ENCODE measurements at regions not wholly inside any gene's neighbourhood (a gene's known extent, or its start where the extent isn't known, plus 50 kb on each side); places are given as distances from the start of the nearest gene placed in this dataset.

DNA sequence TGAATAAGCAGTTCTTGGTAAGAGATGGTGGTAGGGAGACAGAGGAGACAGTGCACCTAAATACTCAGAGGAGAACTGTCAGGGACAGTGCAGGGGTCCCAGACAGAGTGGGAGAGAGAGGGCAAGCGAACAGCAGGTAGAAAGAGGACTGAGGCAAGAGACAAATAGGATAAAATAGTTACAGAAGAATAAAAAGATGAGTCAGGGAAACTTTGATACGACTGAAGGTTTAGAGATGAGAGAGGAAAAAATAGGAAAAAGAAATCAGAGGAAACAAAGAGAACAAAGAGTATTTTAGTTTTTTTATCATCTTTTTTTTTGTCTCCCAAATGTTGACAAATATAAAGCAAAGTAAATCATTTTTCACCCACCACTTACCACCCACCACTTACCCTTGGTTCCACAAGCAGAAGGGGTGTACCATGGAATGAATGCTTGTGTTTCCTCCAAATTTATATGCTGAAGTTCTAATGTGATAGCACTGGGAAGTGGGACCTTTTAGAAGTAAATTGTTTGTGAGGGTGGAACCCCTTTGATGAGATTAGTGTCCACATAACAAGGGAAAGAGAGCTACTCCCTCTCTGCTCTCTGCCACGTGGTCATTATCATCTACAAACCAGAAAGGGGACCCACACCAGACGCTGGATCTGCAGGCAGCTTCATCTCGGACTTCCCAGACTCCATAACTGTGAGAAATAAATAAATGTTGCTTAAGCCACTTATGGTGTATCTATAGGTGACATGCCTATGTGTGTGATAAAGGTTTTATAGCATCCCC lies 292.1 kb downstream of the BTG1 start:
- DNase-seq (ENCODE audit: low read depth), result no peak

DNA sequence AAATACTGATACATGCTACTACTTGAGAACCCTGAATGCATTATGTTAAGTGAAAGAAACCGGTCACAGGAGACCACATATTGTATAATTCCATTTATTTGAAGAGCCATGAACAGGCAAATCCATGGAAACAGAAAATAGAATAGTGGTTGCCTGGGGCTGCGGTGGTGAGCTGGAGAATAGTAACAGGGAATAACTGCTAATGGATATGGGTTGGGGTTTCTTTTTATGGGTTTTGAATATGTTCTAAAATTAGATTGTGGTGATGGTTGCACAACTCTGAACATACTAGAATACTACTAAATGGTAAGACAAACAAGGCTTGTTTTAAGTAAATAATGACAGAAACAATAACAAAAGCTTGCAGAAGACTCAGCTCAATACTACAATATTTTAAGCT lies 293.0 kb downstream of the BTG1 start:
- no peak for DNase-seq (ENCODE audit: low read depth)

DNA sequence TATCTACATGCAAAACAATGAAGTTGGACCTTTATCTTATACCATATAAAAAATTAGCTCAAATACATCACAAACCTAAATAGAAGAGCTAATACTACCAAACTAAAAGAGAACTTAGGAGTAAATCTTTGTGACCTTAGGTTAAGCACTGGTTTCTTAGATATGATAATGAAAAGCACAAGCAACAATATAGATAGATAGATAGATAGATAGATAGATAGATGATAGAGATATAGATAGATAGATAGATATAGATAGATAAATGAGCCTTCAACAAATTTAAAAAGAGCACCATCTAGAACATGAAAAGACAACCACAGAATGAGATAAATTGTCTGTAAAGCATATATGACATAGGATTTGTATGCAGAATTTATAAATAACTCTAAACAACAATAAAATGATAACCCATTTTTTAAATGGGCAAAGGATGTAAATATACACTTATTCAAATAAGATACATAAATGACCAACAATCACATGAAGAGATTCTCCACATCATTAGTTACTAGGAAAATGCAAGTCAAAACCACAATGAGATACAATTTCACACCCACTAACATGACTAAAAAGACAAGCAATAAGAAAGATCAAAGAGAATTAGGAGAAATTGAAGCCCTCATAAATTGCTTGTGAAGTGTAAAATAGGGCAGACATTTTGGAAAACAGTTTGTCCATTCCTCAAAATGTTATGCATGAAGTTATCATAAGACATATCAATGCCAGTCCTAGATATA lies 293.7 kb downstream of the BTG1 start:
- DNase-seq (ENCODE audit: low read depth), result no peak

DNA sequence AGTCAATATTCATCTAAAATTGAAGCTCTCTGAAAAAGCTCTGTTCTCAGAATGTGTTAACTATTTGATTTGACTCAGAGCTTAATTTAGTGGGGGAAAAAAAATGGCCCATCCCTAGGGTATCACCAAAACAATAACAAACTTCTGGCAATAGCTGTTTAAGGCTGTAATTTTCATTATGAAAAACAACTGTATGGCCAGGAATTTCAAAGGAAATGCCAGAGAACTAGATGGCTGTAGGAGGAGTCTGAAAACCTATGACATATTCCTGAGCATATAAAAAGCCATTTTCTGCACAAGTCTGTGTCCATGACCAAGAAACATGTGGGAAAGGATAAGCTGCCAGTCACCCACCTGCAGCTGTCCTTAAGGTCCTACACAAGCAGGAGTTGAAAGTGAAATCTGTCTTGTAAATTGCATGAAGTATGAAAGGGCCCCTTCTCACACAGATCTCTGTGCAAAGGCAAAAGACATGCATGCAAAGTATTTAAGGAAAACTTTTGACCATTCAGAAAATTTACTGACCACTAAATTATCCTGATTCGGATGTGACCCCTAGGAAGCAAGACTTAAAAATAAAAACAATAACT lies 299.1 kb downstream of the BTG1 start:
- no peak for DNase-seq (ENCODE audit: low read depth)

DNA sequence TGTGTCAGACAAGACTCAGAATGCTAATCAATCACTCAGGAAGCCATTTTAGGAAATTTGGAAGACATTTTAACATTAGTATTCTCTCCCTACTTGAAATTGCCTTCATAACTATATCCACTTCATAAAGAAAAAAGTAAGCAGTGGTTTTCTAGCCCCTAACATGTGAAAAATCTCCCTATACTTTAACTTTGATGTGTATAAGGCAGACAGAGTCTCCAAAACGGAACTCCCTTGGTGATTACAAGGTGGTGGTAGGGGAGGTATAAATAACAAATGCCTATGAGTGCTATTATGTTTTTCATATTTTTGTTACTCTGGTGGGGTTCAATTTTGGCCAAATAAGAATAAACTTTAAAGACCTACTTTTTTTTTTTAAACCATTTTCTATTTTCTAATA lies 300.3 kb downstream of the BTG1 start:
- DNase-seq (ENCODE audit: low read depth), result no peak

DNA sequence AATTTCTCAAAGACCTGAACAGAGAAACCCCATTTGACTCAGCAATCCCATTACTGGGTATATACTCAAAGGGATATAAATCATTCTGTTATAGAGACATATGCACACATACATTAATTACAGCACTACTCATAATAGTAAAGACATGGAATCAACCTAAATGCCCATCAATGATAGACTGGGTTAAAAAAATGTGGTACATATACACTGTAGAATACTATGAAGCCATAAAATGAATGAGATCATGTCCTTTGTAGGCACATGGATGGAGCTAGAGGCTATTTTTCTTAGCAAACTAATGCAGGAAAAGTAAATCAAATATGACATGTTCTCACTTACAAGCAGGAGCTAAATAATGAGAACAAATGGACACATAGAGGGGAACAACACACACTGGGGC lies 303.8 kb downstream of the BTG1 start:
- DNase-seq (ENCODE audit: low read depth), result no peak

DNA sequence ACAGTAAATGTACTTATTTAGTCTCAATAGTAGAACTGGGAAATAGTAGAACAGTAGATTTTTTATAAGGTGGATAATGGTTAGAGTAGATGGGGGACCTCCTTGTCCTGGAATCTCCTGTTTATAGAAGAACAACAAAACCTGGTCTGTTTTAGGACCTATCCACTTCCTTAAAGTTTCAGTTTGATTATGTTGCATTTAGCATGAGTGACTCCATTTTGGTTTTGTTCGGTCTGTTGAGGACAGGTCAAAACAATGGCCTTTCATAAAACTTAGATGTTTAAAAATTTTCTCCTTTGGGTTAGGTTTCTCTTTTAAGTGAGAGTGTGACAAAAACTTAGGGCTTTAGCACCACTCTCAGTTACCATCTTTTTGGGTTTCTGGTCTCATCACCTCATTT lies 308.9 kb downstream of the BTG1 start:
- DNase-seq (ENCODE audit: low read depth), result no peak

DNA sequence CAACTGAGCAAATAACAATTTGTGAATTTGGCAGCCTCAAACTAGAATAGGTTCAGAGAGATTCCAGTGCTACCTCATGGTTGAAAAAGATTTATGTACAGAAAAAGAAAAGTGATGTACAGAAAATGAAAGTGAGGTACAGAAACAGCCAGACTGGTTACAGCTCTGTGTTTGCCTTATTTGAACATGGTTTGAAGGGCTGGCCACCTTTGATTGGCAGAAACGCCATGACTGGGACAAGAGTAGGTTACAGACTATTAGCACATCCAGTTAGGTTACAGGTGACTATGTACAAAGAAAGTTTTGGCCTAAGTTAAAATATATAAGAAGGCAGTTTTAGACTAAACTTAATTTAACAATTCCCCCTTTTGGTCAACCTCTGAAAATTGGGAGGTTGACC lies 309.4 kb downstream of the BTG1 start:
- DNase-seq (ENCODE audit: low read depth), result no peak

DNA sequence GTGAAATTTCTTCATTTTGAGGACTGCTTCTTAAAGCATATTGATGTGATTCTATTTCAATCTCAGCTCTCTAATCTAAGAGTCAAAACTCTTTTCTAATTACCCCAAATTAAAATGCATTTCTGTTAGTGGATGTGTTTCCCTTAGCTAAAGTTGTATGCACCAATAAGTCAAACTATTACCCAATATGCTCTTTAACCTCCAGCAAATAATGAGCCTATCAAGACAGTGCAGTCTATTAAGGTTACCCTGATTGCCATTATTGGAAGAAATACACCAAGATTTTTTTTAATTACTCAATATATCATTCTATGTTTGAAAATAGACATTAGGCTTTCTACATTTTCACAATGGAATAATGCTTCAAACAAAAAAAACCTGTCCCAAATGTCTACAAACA lies 310.0 kb downstream of the BTG1 start:
- no peak for DNase-seq (ENCODE audit: low read depth)

DNA sequence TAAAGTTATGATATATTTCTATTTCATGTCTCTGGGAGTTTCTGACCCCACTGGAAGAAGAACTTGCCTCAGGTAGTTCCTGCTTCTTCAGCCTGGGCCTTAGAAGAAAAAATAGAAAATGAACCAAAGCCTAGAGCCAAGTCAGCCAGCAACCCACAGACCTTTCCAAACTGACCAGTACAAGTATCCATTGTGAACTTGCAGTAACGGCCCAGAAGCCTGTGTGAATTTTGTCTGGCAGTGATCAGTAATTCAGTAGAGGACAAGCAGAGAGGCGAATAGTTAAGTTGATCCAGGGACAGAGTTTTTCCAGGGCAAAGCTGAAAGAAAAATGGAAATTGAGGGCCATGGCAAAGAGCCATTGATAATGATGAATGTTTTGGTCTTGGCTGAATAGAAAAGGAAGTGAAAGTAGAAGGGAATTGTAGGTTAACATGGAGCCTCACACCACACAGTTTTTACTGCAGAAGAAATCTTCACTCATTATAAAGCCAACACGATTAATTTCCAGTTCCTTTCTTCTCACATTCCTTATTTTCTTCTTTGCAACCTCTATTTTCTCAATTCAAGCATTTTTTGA lies 311.8 kb downstream of the BTG1 start:
- no peak for DNase-seq (ENCODE audit: low read depth)

DNA sequence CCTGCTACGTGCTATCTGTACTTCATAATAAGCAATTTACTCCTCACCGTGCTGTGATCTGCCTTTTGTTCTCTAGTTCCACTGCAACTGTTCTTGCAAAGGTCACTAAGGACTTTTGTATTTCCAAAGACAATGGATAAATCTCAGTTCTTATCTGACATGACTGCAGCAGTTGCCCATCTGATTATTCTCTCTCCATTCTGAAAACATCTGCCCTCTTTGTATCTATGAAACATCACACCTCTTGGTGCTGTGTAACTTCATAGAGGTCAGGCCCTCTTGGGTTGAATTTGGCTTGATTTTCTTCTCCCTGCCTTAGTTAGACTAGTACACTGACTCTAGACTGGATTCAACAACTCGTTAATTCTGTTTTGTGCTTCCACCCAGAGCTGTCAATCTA lies 319.6 kb downstream of the BTG1 start:
- DNase-seq (ENCODE audit: low read depth), result no peak

DNA sequence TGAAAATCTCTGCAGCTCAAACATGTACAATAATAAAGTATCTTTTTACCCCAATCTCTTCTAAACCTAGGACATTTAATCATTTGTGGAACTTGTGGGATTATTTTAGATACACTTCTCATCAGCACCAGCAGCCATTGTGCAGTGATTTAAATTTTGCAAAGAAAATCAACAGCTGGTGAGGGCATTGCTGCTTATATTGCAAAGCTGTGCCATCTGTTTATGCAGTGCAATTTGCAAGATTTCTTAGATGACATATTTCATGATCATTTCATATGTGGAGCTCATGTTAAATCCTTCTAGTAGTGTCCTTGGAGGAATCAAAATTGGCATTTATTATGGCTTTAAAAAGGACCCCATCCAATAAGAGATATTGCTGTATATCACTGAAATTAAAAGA lies 320.7 kb downstream of the BTG1 start:
- DNase-seq (ENCODE audit: low read depth), result no peak

DNA sequence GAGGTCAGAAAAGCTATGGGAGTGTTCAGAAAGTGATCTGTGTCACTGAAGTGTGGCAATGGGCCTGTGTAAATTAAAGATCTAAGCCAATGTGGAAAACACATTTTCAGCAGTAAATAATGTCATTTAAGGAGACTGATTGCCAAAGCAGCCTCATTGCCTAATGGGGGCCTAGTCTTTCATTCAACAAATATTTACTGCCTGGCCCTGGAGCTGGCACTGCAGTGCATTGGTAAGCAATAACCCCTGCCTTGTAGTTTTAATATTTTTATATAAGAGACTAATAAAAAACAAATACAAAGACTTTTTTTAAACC lies 326.6 kb downstream of the BTG1 start:
- DNase-seq (ENCODE audit: low read depth), result no peak

DNA sequence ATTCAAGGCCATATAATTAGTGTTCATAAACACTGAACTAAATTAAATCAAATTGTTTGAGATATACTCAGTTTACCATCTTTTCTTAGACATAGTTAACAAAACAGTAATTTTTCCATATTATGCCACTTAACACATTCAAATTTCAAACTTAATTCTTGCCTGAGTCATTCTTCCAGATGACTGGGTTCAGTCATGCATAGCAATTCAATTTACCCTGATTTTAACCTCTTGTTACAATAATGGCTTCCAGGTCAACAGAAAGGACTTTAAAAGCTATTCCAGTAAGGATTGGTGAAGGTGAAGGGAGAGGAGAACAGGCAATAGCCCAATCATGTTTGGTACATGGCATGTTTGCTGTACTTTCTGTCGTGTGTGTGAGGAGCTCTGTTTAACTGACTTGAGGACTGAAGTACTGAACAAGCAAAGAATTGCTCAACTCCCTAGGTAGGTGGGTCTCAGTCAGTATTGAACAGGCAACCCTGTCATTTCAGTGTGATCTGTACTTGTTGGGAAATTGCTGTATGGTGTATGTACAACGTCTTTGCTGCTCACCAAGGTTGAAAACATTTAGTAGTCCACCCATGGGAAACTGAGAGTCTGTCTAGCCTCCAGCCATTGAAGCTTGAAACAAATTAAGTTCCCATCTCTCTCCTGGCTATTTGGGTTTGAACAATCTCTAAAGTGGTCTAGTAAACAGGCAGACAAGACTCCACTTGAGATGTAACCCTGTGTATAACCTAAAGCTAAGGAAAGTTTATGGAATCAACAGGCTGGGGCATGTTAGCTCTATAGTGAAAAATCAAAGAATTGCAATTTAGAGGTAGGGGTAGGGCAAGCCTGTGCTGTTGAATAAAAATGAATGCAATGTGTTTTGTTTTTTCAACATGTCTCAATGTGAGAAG lies 327.2 kb downstream of the BTG1 start:
- DNase-seq (ENCODE audit: low read depth), result no peak

DNA sequence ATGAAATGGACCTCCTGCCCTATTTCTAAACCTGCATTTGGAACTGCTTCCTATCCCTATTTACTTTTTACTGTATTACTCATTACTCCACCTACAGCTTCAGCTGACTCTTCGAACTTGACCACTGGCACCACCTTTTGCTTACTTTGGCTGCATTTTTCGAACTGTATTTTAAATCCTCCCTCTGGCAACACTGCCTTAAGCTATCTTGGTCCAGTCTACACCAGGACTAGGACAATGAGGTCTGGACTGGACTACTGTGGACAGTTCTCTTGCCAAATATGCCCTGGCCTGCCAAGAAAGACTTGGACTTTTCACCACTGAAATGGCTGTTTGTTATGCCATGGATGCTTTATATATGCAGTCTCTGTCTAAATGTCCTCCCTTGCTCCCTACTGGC lies 328.1 kb downstream of the BTG1 start:
- no peak for DNase-seq (ENCODE audit: low read depth)

DNA sequence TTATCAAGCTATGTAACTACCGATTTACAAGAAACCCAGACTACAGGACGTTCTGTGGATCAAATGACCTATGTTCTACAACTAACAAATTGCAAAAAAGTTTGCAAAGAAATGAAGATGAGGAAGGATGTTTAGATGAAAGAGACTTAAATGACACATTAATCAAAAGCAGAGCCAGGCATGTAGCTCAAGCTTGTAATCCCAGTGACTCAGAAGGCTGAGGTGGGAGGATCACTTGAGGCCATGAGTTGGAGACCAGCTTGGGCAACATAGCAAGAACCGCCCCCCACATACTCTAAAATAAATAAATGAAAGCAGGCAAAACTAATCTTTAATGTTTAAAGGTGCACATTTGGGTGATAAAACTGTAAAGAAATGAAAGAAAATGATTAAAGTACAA lies 331.9 kb downstream of the BTG1 start:
- DNase-seq (ENCODE audit: low read depth), result peak; percentile 16

DNA sequence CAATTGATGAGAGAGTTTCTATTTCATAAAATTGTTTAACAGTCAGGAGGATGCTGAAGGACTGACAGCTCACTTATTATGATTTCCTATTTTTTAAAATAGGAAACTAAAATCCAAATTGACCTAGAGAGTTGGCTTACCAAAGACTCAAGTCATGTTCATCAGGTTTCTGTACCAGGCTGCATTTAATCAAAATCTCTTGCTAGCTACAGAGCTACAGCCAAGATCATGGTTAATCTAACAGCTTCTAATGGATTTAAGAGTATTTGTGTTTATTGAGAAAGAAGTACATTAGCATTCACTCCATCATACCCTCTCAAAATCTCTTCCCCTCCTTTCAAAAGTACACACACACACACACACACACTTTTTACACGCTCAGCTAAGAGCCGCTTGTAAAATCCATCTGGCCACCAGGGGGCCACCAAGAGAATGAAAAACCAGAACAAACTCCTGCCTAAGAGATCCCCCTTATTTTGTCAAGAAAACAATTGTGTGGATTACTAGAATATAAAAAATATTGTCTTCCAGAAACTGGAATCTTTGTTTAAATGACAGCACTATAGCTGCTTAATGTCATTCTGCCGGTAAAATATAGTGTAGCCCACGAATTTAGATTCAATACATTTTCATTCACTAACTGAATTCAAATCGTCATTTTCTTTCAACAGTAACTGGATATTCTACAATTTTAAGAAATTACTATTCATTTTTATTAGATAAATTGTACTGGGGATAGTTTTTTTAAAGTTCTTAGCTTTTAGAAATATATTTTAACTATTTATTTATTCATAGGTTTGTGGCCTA lies 334.0 kb downstream of the BTG1 start:
- DNase-seq (ENCODE audit: low read depth), result peak; percentile 35

DNA sequence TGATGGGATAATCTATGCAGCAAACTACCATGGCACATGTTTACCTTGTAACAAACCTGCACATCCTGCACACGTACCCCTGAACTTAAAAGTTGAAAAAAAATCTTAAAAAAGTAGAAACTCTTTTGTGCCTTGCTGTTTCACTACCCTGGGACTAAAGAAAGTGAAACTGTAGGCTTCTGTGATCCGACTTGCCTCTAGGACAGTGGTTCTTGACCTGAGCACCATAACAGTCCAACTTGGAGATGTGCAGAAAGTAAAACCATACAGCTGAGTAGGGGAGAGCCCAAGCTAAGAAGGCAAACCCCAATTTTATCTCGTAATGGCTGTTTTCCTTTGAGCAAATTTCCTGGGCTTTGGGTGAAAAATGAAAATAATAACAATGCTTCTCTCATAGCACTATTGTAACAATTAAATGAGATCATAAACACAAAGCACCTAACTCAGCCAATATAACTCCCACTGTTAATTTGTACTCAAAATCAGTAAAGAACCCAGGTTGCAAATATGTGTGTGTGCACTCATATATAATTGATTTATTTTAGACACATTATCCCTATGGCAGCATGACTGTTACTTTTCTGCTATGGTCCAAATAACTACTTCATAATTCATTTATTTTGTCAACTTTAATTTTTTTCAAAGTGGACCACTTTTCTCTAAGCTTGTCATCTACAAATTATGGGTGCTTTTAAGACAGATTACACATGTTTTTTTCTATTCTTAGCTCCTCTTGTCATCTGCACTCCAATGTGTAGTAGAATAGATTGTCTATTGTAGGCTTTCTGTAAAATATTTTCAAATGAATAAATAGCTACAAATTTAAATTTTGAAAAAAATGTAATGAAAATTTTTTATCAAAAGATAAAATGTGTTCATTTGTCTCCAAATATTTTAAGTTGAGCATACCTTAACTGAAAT lies 334.9 kb downstream of the BTG1 start:
- no peak for DNase-seq (ENCODE audit: low read depth)

DNA sequence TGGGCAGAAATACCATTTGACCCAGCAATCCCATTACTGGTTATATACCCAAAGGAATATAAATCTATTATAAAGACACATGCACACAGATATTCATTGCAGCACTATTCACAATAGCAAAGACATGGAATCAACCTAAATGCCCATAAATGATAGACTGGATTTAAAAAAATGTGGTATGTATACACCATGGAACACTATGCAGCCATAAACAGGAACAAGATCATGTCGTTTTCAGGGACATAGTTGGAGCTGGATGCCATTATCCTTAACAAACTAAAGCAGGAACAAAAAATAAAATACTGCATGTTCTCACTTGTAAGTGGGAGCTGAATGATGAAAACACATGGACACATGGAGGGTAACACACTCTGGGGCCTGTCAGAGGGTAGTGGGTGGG lies 335.6 kb downstream of the BTG1 start:
- DNase-seq (ENCODE audit: low read depth), result no peak

DNA sequence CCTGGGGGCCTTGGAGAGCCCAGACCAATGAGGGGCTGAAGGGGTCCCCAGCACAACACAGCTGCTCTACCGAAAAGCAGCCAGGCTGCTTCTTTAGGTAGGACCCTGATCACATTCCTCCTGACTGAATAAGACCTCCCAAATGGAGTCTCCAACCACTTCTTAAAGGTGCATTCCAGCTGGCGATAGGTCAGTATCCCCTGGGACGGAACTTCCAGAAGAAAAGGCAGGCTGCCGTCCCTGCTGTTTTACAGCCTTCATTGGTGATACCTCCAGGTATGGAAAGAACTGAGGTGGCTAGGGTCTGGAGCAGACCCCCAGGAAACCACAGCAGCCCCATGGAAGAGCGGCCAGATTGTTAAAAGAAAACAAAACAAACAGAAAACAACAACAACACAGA lies 340.6 kb downstream of the BTG1 start:
- no peak for DNase-seq (ENCODE audit: low read depth)

Measured in Daoy (cell line).